GM12878 (cell line): ENCODE measurements at regions not wholly inside any gene's neighbourhood (a gene's known extent, or its start where the extent isn't known, plus 50 kb on each side); places are given as distances from the start of the nearest gene placed in this dataset.

Source experiments
- ATAC-seq: fragments of 200-7000 bp; cut with Tn5 transposase; 3 replicates; pipeline ENCODE4 v1.9.1; 2020; ENCODE audit warnings: mild to moderate bottlenecking, moderate library complexity
- BruUV-seq: library from RNA; stranded (reverse); fragments of 400-500 nt; replicated peaks from 2 replicates; lab custom pipeline; 2021; lab: Mats Ljungman, UMichigan
- CTCF ChIA-PET: fragments of 300-600 bp; sonication (Branson Sonifier 250); formaldehyde crosslinking; extraction: SDS; loops from one replicate; lab custom pipeline; 2021; ENCODE audit warnings: inconsistent platforms; lab: Yijun Ruan, JAX
- POLR2A ChIA-PET: fragments of 350-600 bp; formaldehyde crosslinking; extraction: SDS; loops from one replicate; lab custom pipeline; 2021; ENCODE audit warnings: inconsistent platforms; lab: Charles Lee
- RAD21 ChIA-PET: fragments of 300-600 bp; sonication (Branson Sonifier 250); formaldehyde crosslinking; loops from one replicate; lab custom pipeline; 2023; ENCODE audit warnings: antibody characterized with exemption; ENCODE audit not compliant: unreplicated experiment; lab: Charles Lee
- SMC1A ChIA-PET: fragments of 300-600 bp; sonication (Branson Sonifier 250); formaldehyde crosslinking; loops from one replicate; lab custom pipeline; 2023; ENCODE audit not compliant: unreplicated experiment, uncharacterized antibody; lab: Charles Lee
- DNase-seq: peaks from one replicate; pipeline ENCODE4 v3.0.0-alpha.2; 2011; ENCODE audit warnings: low read depth, low spot score
- FAIRE-seq: peaks from 3 replicates; lab custom pipeline; 2011; peaks lifted over from hg19 to GRCh38; lab: Jason Lieb, UNC
- H2AFZ ChIP-seq: 2 replicates; pipeline ENCODE4 v1.6.0; 2011; ENCODE audit warnings: low read depth, low read length, control low read depth; ENCODE audit not compliant: control insufficient read depth
- H3K27ac ChIP-seq: 2 replicates; pipeline ENCODE4 v1.5.1; 2011; ENCODE audit warnings: control low read depth; ENCODE audit not compliant: control insufficient read depth, insufficient read depth
- H3K27me3 ChIP-seq, 2 experiments: replicated peaks in 1 of 2; 2 replicates each; pipeline versions ENCODE4 v1.6.0 to v1.6.1; 2011; ENCODE audit warnings: low read length in 1 of 2; ENCODE audit not compliant: control insufficient read depth in 2 of 2, insufficient read depth in 2 of 2
- H3K36me3 ChIP-seq, 2 experiments: 2 replicates each; pipeline ENCODE4 v1.5.1; 2011; ENCODE audit warnings: low read length in 1 of 2; ENCODE audit not compliant: control insufficient read depth in 2 of 2, insufficient read depth in 2 of 2
- H3K4me1 ChIP-seq: 2 replicates; pipeline ENCODE4 v1.6.1; 2011; ENCODE audit warnings: mild to moderate bottlenecking, low read length, moderate library complexity, mixed read lengths; ENCODE audit not compliant: control insufficient read depth, insufficient read depth
- H3K4me2 ChIP-seq: 2 replicates; pipeline ENCODE4 v1.6.0; 2011; ENCODE audit warnings: control low read depth; ENCODE audit not compliant: control insufficient read depth, insufficient read depth
- H3K4me3 ChIP-seq: fragments of 200-600 bp; sonication (generic); 2 replicates; pipeline ENCODE4 v1.5.1; 2016
- H3K79me2 ChIP-seq: 2 replicates; pipeline ENCODE4 v1.6.0; 2011; ENCODE audit warnings: low read length; ENCODE audit not compliant: control insufficient read depth, insufficient read depth
- H3K9ac ChIP-seq: 2 replicates; pipeline ENCODE4 v1.8.0; 2011; ENCODE audit warnings: low read length, control low read depth, mixed read lengths; ENCODE audit not compliant: control insufficient read depth, insufficient read depth
- H3K9me3 ChIP-seq: replicated peaks from 3 replicates; pipeline ENCODE4 v1.5.1; 2011; ENCODE audit warnings: mild to moderate bottlenecking, low read length; ENCODE audit not compliant: control insufficient read depth, insufficient read depth
- H4K20me1 ChIP-seq: 2 replicates; pipeline ENCODE4 v1.6.0; 2011; ENCODE audit not compliant: control insufficient read depth, insufficient read depth
- BCL11A ChIP-seq: IDR thresholded peaks from 2 replicates; pipeline ENCODE4 v1.6.1; 2011; ENCODE audit warnings: low read depth, low read length
- CREB1 ChIP-seq: IDR thresholded peaks from 2 replicates; pipeline ENCODE4 v1.6.1; 2012; ENCODE audit warnings: low read depth, mild to moderate bottlenecking, inconsistent platforms
- E4F1 ChIP-seq: fragments of 450-650 bp; IDR thresholded peaks from 2 replicates; pipeline ENCODE4 v1.6.1; 2018; ENCODE audit warnings: borderline replicate concordance, mild to moderate bottlenecking; ENCODE audit not compliant: partially characterized antibody
- GATAD2B ChIP-seq: fragments of 450-650 bp; conservative IDR thresholded peaks from 2 replicates; pipeline ENCODE4 v1.6.1; 2017; ENCODE audit warnings: low read depth, mild to moderate bottlenecking, moderate library complexity
- JUND ChIP-seq: IDR thresholded peaks from 2 replicates; pipeline ENCODE4 v1.6.1; 2012; ENCODE audit warnings: low read depth, mild to moderate bottlenecking, low read length, improper control_type of control experiment, moderate library complexity
- MXI1 ChIP-seq: fragments of 150-350 bp; IDR thresholded peaks from 2 replicates; pipeline ENCODE4 v1.6.1; 2011; ENCODE audit warnings: low read depth, mild to moderate bottlenecking, inconsistent platforms, low read length, improper control_type of control experiment
- SREBF2 ChIP-seq: IDR thresholded peaks from 2 replicates; pipeline ENCODE4 v1.6.1; 2012; ENCODE audit warnings: mild to moderate bottlenecking, low read length
- SRF ChIP-seq, 2 experiments: IDR thresholded peaks; 2 replicates each; pipeline ENCODE4 v1.6.1; 2011; ENCODE audit warnings: low read depth in 2 of 2, low read length in 2 of 2, mild to moderate bottlenecking in 1 of 2, moderate library complexity in 1 of 2
- TCF3 ChIP-seq: IDR thresholded peaks from 2 replicates; pipeline ENCODE4 v1.6.1; 2012; ENCODE audit warnings: low read depth, mild to moderate bottlenecking, low read length, borderline replicate concordance; ENCODE audit not compliant: insufficient read depth
- ZBTB33 ChIP-seq: fragments of 450-650 bp; IDR thresholded peaks from 2 replicates; pipeline ENCODE4 v1.6.1; 2017; ENCODE audit warnings: mild to moderate bottlenecking
- WGBS: methylation state at CpG from one replicate; pipeline ENCODE4 v1.1.6; 2016; ENCODE audit warnings: low lambda C conversion rate; ENCODE audit not compliant: insufficient replicate concordance, insufficient coverage; ENCODE audit errors: missing lambda C conversion rate; 5-methylcytosine and 5-hydroxymethylcytosine counted together
- in situ Hi-C: fragments of 300-500 bp; cut with MboI; formaldehyde crosslinking; loops from 9 replicates; pipeline ENCODE4 v1.14.3; 2018; ENCODE audit warnings: mixed read lengths
- intact Hi-C: fragments of 100-400 bp; cut with micrococcal nuclease; formaldehyde crosslinking; loops from one replicate; pipeline ENCODE4 v1.14.2; 2022; ENCODE audit not compliant: unreplicated experiment

- no peaks in the 10 kb centered on the region for H3K4me1 ChIP-seq
- no peak overlapping the region for H2AFZ ChIP-seq
- no peaks in the 10 kb centered on the region for H3K36me3 ChIP-seq
- BruUV-seq, result no TSS peak
- TF ChIP-seq ZBTB33 (no peak), E4F1 (no peak), GATAD2B (no peak), BCL11A (no peak), SREBF2 (no peak), JUND (no peak), CREB1 (no peak), MXI1 (no peak), SRF (IDR thresholded peaks at IDR 0.05; ENCODE audit: low read depth in 2 of 2, low read length in 2 of 2) (no peak), TCF3 (no peak)
- no peak overlapping the region for H3K27ac ChIP-seq
- no peak overlapping the region for H3K9ac ChIP-seq
- ChIA-PET POLR2A (no interaction called here), SMC1A (no interaction called here), RAD21 (no interaction called here), CTCF (no interaction called here)
- no peak for FAIRE-seq
- no peaks in the 10 kb centered on the region for H3K79me2 ChIP-seq
- no peaks in the 10 kb centered on the region for H3K27me3 ChIP-seq
- no peak overlapping the region for H3K4me3 ChIP-seq
- H3K9me3 ChIP-seq, result no peaks in the 10 kb centered on the region; the same call in 2 of the 3 replicates
- H4K20me1 ChIP-seq, result no peaks in the 10 kb centered on the region
- 39% methylated on average over 14 of the region's 14 CpGs for WGBS
- no peak overlapping the region for H3K4me2 ChIP-seq
- intact Hi-C loops (no loop called here), in situ Hi-C loops (no loop called here)
- no peak for ATAC-seq
- no peak for DNase-seq
These were observed 418.7 kb downstream of the GLRX3 start for GRCh38 chr10:130554701-130555410.
